ENCODE measurements at regions not wholly inside any gene's neighbourhood (a gene's known extent, or its start where the extent isn't known, plus 50 kb on each side); places are given as distances from the start of the nearest gene placed in this dataset.

- TF ChIP-seq ZNF462 (CRISPR knock-in tag; IDR thresholded peaks at IDR 0.05) (no peak), POLR2AphosphoS5 (IDR thresholded peaks at IDR 0.05; ENCODE audit: low read depth) (no peak), CREB1 (CRISPR knock-in tag; IDR thresholded peaks at IDR 0.05; ENCODE audit: low read depth) (no peak), STAT1 (IDR thresholded peaks at IDR 0.05; ENCODE audit: unreplicated experiment) (no peak), ETS1 (IDR thresholded peaks at IDR 0.05) (no peak), EZH2phosphoT487 (IDR thresholded peaks at IDR 0.05; ENCODE audit: unreplicated experiment) (no peak), CTCF (conservative IDR thresholded peaks at IDR 0.05; ENCODE audit: low read depth in 2 of 2) (no peak)
These were observed 69.3 kb upstream of the IL2 start (continued) for GRCh38 chr4:122525865-122526264.

- H3K36me3 ChIP-seq (ENCODE audit: insufficient read depth) = no peaks in the 10 kb centered on the region
- H4K20me1 ChIP-seq (replicated peaks; ENCODE audit: insufficient read depth) = no peaks in the 10 kb centered on the region
- Mint-ChIP-seq H3K27me3 (ENCODE audit: insufficient read depth, low read depth, poor library complexity) (no peaks in the 10 kb centered on the region), H3K27ac (no peak overlapping the region), H3K36me3 (ENCODE audit: low read depth) (no peaks in the 10 kb centered on the region), H3K4me1 (no peaks in the 10 kb centered on the region), H3K4me3 (no peak overlapping the region), H3K9me3 (peaks cover 6% of the 10 kb centered on the region; the same call in 2 of the 3 replicates)
- peaks cover 3% of the 10 kb centered on the region for H3K9me2 ChIP-seq (ENCODE audit: insufficient read depth)
- no peaks in the 10 kb centered on the region for H3F3A ChIP-seq (replicated peaks; ENCODE audit: low read depth)
- no peak for DNase-seq (ENCODE audit: low spot score)
- ATAC-seq = no peak
- H3K27ac ChIP-seq (ENCODE audit: low read depth) = no peak overlapping the region
- no peaks in the 10 kb centered on the region for H3K27me3 ChIP-seq (ENCODE audit: insufficient read depth)
- H3K4me3 ChIP-seq = no peak overlapping the region
- H2AFZ ChIP-seq = no peak overlapping the region
- no peaks in the 10 kb centered on the region for H3K79me2 ChIP-seq (replicated peaks; ENCODE audit: insufficient read depth)
- no peak overlapping the region for H3K4me2 ChIP-seq
- H3K4me1 ChIP-seq (ENCODE audit: insufficient read depth) = no peaks in the 10 kb centered on the region
- TF ChIP-seq ZNF331 (CRISPR knock-in tag; IDR thresholded peaks at IDR 0.05; ENCODE audit: low read depth) (no peak), ZNF114 (CRISPR knock-in tag; IDR thresholded peaks at IDR 0.05) (no peak), CREB1 (CRISPR knock-in tag; IDR thresholded peaks at IDR 0.05; ENCODE audit: low read depth) (no peak), NANOG (IDR thresholded peaks at IDR 0.05; ENCODE audit: borderline replicate concordance) (no peak), CTCF (conservative IDR thresholded peaks at IDR 0.05; ENCODE audit: low read depth in 2 of 2) (no peak), EZH2 (IDR thresholded peaks at IDR 0.05; ENCODE audit: low read depth, unreplicated experiment) (no peak), STAT1 (IDR thresholded peaks at IDR 0.05; ENCODE audit: unreplicated experiment) (no peak), EZH2phosphoT487 (IDR thresholded peaks at IDR 0.05; ENCODE audit: unreplicated experiment) (no peak), ETS1 (IDR thresholded peaks at IDR 0.05) (no peak), POLR2AphosphoS5 (IDR thresholded peaks at IDR 0.05; ENCODE audit: low read depth) (no peak)
These were observed 67.7 kb upstream of the IL2 start for GRCh38 chr4:122524176-122524575.
